NCI-H2196 (cell line): ENCODE measurements at regions not wholly inside any gene's neighbourhood (a gene's known extent, or its start where the extent isn't known, plus 50 kb on each side); places are given as distances from the start of the nearest gene placed in this dataset.

Experiments
- DNase-seq: peaks from one replicate; lab custom pipeline; 2025; ENCODE audit not compliant: unreplicated experiment; lab: John Stamatoyannopoulos, UW

DNA sequence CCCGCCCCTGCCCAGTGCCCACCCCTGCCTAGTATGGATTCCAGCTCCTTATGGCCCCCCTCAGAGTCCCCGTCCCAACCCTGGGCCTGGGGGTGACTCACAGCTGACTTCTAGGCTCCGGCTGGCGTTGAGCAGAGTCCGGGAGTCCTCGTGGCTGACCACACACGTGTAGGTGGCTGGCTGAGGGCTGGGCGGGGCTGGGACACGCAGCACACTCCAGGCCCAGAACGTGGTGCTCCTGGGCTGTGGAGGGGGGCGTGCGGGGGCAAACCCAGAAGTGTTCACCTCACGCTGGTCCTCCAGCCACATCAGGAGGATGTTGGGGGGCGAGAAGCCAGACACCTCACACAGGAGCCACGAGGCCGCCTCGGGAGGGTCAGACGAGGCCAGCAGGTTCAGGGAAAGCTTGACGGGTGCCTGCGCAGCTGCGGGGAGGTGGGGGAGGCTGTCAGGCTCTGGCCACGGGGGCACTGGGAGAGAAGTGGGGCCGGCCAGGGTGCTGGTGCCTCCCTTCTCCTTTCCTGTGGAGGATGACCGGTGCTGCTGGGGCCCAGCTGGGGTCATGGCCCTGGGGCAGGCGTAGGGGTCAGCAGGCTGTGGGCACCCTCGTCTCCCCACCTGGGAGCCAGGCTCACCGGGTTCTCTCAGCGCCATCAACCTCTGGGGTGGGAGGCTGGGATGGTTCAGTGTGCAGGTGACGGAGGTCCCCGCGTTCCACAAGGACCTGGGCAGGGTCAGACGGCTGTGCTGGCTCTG is 314.1 kb downstream of the TMEM121 start:
- DNase-seq: no peak

- DNase-seq: no peak
These were observed 314.9 kb downstream of the TMEM121 start for GRCh38 chr14:105841022-105842009.

DNA sequence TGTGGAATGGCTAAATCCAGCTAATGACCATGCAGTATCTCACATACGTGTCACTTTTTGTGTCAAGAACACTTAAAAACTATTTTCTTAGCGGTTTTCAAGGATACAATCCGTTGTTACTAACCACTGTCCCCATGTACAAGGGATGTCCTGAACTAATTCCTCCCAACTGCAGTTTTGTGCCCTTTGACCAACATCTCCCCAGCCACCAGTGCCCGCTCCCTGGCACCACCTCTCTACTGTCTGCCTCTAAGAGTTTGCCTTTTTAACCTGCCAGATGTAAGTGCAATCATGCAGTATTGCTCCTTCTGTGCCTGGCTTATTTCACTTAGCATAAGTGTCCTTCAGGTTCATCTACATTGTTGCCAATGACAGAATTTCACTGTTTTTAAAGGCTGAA is 315.7 kb downstream of the TMEM121 start:
- DNase-seq: no peak

GRCh38 chr14:105843444-105844046 is 317.2 kb downstream of the TMEM121 start:
- DNase-seq: no peak

DNA sequence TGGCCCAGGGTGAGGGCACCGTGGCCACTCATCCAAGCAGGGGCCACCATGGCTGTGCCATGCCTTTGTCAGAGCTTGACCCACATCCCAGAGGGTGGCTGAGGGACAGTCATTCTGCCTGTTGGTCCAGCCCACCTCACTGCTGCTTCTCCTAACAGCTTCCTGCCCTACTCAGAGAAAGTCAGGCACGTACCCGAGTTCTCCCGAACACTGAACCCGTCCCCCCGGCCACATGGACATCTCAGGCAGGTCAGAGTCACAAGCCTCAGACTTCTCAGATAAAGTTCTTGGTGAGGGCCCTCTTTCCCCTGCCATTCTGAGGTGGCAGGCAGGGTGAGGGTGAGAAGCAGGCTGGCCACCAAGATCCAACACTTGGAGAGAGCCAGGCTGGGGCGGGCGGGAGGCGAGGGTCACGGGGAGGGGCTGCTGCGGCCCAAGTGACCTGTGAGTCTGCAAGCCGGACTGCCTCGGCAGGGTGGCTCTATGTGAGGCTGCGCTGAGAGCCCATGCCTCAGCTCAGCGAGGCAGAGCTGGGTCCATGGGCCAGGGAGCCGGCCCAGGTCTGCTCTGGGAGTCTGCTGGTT is 317.8 kb downstream of the TMEM121 start:
- DNase-seq: no peak

DNA sequence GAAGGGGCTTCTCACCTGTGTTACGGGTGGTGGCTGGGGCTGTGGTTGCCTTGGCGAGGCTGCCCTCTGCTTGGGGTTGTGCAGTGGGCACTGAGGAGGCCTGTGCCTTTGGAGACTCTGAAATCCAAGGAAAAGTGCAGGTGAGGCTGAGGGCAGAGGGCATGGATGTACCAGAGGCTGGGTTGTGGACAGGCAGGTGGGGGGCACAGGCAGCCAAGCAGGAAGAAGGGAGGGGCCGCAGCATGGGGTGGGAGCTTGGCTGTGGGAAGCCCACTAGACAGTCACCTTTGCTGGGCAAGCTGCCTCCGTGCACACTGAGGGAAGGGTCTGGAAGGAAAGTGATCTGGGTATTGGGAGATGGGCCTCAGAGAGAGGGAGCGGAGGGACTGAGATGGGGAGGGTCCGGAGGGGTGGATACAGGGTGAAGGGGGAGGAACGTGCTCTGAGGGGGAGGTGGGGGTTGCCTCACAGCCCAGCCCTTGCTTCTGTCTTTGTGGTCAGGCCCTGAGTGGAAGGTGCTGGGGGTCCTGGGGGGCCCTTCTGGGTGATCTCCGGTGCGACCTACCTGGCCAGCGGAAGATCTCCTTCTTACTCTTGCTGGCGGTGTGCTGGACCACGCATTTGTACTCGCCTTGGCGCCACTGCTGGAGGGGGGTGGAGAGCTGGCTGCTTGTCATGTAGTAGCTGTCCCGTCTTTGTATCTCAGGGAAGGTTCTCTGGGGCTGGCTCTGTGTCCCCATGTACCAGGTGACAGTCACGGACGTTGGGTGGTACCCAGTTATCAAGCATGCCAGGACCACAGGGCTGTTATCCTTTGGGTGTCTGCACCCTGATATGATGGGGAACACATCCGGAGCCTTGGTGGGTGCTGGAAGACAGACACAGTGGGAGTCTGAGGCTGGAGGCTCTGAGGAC is 318.7 kb downstream of the TMEM121 start:
- no peak for DNase-seq

- DNase-seq: no peak
These were observed 319.4 kb downstream of the TMEM121 start for GRCh38 chr14:105845725-105846309.

DNA sequence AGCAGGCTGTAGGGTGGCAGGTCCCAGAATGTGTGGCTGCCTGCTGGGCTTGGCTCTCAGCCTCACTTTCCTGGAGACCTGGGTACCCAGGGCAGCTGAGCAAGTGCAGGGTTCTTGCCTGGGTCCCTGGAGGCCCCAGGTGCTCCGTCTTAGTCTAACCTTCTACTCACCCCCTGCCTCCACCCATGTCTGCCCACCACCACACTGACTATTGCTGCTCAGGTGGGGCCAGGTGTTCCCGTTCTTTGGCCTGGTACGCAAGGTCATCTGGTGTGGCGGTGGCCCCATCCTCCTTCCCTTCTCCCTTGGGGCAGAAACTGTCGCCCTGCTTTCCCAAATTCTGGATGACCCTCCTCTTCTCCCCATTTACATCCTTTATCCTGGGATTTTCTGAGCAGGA is 319.9 kb downstream of the TMEM121 start:
- no peak for DNase-seq

- DNase-seq: no peak
These were observed 321.0 kb downstream of the TMEM121 start for GRCh38 chr14:105847400-105847799.

DNA sequence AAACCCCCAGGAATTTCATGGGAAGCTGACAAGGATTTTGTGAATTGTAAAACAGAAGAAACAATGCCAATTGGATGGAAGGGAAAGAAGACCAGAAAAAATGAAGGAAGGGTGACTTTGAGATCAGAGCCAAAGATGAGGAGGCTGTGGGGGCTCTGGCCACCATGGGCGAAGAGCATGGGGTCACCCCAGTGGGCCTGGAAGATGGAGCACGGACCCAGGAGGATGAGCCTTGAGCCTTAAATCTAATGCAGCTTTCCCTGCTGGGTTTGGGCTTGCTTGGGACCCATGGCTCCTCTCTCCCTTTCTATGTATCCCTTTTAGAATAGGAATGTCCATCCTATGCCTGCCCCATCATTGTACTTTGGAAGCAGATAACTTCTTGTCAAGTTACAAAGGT is 322.2 kb downstream of the TMEM121 start:
- DNase-seq: no peak

DNA sequence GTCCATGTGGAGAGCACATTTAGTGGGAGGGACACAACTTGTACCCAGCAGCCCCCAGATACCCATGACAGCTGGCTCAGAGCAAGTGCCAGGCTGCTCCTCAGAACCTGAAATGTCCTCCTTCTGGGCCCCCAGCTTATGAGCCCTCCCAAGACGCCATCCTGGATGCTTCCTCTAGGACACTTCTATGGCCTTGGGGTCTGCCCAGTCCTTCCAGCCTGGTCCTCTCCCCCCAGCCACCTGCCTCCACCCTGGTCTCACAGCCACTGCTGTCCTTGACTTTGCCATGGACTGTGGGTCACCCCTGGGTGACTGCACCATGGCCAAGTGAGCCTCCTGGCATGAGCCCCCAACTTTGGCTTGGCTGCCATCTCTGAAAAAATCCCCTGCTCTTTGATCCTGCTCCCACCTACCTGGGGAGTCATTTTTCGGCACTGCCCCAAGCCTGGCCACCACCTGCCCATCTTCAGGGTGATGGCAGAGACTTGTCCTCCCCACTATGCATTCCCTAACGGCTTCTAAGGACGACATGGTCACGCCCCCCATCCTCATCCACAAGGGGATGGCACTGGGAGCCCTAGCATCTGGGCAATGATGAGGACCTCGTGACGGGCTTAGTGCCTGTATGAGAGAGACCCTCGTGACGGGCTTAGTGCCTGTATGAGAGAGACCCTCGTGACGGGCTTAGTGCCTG is 323.7 kb downstream of the TMEM121 start:
- no peak for DNase-seq

DNA sequence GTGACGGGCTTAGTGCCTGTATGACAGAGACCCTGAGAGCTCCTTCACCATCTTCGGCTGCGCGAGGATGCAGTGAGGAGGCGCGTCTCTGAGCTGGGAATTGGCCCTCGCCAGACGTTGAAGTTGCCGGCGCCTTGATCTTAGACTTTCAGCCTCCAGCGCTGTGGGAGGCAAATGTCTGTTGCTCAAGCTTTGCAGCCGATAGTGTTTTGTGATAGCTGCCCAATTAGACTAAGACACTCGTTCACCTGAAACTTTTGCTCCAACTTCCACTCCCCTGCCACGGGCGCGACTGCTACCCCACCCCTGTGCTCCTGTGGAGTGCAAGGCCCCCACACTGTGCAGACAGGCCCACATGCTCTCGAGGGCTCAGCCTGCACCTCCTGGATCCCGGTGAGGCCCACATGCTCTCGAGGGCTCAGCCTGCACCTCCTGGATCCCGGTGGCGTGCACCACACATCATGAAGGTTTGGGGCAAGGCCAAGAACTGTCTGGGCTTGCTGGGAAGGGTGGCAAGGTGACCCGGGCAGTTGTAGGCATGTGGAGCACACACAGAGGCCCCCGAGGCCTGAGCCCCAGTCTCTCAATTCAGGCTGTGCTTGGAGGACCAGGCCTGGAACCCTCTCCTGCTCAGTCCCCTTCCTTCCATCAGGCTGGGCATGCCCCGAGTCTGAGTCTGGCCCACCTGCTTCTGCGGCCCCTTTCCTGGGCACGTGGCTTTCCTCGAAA is 324.6 kb downstream of the TMEM121 start:
- DNase-seq: no peak

- DNase-seq: no peak
These were observed 325.5 kb downstream of the TMEM121 start for GRCh38 chr14:105851716-105852377.

GRCh38 chr14:105852378-105853088 is 326.1 kb downstream of the TMEM121 start:
- no peak for DNase-seq

DNA sequence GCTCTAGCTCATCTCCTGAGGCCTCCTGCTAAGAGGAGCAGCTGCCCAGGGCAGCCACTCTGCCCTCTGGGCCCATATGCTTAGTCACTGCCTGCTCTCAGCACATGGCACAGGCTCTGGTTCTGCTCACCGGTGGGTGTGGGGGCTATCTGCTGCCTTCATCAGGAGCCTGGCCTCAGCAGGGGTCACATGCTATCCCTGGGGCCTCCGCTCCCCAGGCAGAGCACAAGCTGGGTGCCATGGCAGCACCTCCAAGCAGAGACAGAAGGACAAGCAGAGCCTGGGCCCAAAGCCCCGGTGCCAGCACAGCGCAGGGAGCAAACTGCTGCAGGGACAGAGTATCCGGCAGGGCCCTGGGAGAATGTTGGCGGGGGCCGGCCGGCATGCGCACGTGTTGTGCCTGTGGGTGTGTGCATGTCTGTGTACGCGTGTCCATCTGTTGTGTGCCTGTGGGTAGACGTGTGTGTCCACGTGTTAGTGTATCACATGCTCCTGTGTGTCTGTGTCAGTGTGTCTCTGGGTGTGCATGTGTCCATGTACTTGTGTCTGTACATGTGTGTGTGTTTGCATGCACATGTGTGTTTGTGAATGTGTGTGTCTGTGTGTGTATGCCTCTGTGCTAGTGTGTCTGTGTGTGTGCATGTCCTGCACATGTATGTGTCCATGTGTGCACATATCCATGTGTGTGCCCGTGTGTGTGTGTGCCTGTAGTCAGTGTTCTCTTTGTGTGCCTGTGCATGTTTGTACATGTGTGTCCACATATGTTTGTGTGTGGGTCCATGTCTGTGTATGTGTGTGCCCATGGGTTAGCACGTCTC is 326.9 kb downstream of the TMEM121 start:
- no peak for DNase-seq

GRCh38 chr14:105853907-105854599 is 327.7 kb downstream of the TMEM121 start:
- DNase-seq: no peak
